LNCaP clone FGC (cell line): ENCODE measurements at regions not wholly inside any gene's neighbourhood (a gene's known extent, or its start where the extent isn't known, plus 50 kb on each side); places are given as distances from the start of the nearest gene placed in this dataset.

ENCODE experiments used
- DNase-seq: peaks from one replicate; pipeline ENCODE4 v3.0.0-alpha.2; 2011; ENCODE audit warnings: low read depth
- H3K4me3 ChIP-seq: 2 replicates; pipeline ENCODE4 v1.5.1; 2011; ENCODE audit warnings: mild to moderate bottlenecking, low read depth, low read length, control low read depth
- TF ChIP-seq, protein P1 (sequence below): IDR thresholded peaks from 2 replicates; pipeline ENCODE4 v1.5.1; 2012; ENCODE audit warnings: mild to moderate bottlenecking; ENCODE audit not compliant: control insufficient read depth, insufficient read depth; ENCODE audit errors: extremely low read depth

DNA sequence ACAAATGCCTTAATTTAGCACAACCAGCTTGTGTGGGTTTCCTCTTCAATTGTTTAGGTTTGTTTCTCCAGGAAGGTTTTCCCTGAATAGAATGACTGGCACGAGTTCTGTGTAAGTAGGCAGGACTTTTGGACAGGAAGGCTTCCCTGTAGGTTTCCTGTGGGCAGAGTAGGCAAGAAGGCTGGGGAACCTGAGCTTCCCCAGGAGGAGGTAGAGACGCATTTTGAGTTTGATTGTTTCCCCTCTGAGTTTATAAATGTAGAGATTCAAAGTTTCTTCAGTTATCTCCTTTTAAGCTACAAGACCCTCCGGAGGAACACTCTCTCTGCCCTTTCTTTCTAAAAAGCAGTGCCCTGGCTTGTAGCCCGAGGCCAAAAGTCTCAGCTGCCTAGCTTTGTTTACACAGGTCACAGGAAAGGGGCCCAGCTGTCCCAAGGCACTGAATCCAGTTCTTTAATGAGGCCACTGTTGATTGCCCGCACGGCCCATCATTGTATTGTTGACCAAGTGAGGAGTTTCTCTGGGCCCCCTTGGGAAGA is 66.6 kb upstream of the RDX start:
- no peak for DNase-seq
- TF ChIP-seq, protein P1, sequence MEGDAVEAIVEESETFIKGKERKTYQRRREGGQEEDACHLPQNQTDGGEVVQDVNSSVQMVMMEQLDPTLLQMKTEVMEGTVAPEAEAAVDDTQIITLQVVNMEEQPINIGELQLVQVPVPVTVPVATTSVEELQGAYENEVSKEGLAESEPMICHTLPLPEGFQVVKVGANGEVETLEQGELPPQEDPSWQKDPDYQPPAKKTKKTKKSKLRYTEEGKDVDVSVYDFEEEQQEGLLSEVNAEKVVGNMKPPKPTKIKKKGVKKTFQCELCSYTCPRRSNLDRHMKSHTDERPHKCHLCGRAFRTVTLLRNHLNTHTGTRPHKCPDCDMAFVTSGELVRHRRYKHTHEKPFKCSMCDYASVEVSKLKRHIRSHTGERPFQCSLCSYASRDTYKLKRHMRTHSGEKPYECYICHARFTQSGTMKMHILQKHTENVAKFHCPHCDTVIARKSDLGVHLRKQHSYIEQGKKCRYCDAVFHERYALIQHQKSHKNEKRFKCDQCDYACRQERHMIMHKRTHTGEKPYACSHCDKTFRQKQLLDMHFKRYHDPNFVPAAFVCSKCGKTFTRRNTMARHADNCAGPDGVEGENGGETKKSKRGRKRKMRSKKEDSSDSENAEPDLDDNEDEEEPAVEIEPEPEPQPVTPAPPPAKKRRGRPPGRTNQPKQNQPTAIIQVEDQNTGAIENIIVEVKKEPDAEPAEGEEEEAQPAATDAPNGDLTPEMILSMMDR, result no peak
- no peak overlapping the region for H3K4me3 ChIP-seq

DNA sequence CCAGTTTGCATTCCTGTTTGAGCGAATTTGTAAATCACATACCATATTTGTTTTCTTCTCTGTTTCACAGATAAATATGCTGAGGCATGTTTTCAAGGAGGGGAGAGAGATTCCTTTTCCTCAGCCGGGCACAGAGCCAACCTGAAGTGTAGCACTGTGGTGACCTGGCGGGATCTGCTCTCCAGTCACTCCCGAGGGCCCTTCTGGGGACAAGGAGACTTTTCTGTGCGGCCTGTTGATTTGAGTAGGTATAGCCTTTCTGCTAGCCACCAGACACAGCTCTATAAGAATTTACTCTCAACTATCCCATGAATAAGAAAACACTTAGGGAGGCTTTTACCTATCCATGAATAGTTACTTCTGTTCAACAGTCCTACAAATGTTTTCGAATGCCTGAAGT is 63.5 kb upstream of the FDX1 start:
- TF ChIP-seq, protein P1, result no peak
- DNase-seq, result no peak
- no peak overlapping the region for H3K4me3 ChIP-seq

DNA sequence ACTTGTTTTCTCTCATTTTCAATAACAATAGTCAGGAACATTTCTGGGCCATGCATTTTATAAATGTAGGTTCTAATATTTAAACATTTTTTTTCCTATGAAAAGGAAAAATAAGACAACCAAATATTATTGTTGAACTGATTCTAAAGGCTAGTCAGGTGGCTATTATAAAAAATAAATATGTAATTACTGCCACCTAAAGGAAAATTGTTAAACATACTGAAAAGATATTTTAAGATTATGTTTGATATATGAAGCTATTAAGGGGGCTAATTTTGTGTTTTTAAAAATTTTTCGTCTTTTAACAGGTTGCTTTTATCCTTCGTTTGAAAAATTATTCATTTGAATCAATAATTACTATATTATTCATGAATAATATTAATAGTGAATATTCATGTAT is 62.2 kb upstream of the FDX1 start:
- no peak for DNase-seq
- H3K4me3 ChIP-seq, result no peak overlapping the region
- TF ChIP-seq, protein P1, result no peak

DNA sequence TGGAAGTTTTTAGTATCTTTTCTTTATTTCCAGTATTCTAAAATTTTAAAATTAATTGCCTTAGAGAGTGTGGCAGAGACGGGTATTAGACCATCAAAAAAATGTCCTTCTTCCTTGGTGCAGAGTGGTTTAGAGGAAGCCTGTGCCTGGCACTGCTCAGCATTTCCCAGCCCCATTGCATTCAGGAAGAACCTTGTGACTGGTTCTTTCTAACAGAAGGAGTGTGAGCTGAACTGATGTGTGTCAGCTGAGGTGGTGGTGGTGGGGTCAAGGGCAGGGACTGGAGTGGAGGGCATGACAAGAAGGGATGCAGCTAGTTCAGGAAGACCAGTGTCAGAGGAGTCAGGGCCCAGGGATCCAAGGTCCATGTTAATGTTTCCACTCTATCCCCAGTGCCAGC is 58.7 kb upstream of the FDX1 start:
- DNase-seq, result no peak
- no peak overlapping the region for H3K4me3 ChIP-seq
- TF ChIP-seq, protein P1, result no peak

DNA sequence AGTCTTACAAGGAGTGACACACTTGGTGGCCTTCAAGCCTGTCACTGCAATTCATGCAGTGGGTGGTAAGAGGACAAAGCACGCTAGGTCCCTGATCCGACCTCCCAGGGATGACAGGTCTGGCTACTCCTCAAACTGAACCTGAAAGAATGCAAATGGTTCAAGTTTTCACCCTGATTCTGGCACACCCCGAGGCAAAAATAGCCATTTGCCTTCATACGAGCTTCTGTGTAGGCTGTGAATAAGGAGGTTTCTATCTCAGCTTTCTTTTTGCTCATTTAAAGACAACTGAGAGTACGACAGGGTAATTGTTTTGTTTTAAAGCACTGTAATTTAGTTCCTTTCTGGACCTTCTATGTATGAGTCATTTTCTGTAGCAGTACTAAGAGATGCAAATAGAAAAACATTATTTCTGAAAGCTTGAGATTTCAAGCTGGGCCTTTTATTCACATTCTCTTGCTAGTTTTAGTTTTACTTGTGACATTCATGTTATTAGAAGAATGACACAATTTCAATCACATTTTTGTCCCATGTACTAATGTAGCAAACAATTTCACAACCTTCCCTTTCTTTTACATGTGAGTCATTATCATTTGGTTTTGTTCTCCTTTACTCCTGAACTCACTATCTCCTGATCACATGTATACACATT is 56.6 kb upstream of the FDX1 start:
- H3K4me3 ChIP-seq, result no peak overlapping the region
- DNase-seq, result no peak
- TF ChIP-seq, protein P1, result no peak

DNA sequence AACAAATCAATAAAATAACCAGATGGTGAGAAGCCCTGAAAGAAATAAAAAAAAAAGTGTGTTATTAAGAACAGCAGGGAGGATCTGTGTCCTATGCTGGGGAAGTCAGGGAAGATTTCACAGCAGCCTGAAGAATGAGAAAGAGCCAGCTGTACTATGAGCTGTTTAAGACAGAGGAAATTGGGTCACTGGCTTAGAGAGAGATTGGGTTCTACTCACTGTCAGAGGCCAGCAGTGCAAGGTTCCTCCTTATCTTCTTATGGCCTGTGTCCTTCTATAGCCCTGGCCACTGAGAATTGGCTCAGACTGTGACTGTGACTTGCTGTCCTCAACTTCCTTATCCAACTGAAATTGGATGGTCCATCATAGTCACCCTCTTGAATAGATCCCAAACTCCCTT is 54.8 kb upstream of the FDX1 start:
- TF ChIP-seq, protein P1, result no peak
- no peak for DNase-seq
- H3K4me3 ChIP-seq, result no peak overlapping the region

DNA sequence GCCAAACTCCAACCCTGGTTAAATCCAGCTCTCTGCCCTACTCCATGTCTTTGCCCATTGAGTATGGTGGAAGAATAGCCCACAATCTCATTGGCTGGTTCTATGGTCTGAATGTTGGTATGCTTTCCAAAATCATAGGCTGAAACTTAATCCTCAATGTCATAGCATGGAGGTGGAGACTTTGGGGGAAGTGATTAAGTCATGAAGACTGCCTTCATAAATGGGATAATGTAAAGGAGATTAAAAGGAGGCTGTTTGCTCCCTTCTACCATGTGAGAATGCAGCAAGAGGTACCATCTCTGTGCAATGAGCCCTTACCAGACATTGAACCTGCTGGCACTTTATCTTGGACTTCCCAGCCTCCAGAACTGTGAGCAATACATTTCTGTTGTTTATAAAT is 54.4 kb upstream of the FDX1 start:
- TF ChIP-seq, protein P1, result no peak
- DNase-seq, result no peak
- H3K4me3 ChIP-seq, result no peak overlapping the region
